RWPE1 (cell line): ENCODE measurements at regions not wholly inside any gene's neighbourhood (a gene's known extent, or its start where the extent isn't known, plus 50 kb on each side); places are given as distances from the start of the nearest gene placed in this dataset.

Experiments
- CTCF ChIA-PET: fragments of 350-600 bp; sonication (Branson Sonifier 250); formaldehyde crosslinking; extraction: SDS; loops from one replicate; lab custom pipeline; 2021; lab: Yijun Ruan, JAX
- POLR2A ChIA-PET: fragments of 400-600 bp; formaldehyde crosslinking; extraction: SDS; loops from one replicate; lab custom pipeline; 2020; ENCODE audit warnings: antibody characterized with exemption; ENCODE audit not compliant: low non-redundant PET; lab: Yijun Ruan, JAX
- DNase-seq: peaks from one replicate; pipeline ENCODE4 v3.0.0; 2012; ENCODE audit warnings: low spot score
- H3K27ac ChIP-seq: fragments of 450-650 bp; 2 replicates; pipeline ENCODE4 v1.5.1; 2017
- CTCF ChIP-seq: fragments of 450-650 bp; conservative IDR thresholded peaks from 2 replicates; pipeline ENCODE4 v1.5.1; 2017; ENCODE audit warnings: low read depth, mild to moderate bottlenecking

- DNase-seq: no peak
- TF ChIP-seq CTCF: no peak
- ChIA-PET POLR2A (no interaction called here), CTCF (no interaction called here)
- H3K27ac ChIP-seq: peak overlapping the region; percentile 51
Observed at GRCh38 chr9:109558718-109559151, 60.6 kb upstream of the PTPN3 start.

- TF ChIP-seq CTCF: no peak; the same call in 1 of the 2 replicates
- no peak for DNase-seq
- POLR2A ChIA-PET: no interaction called here
- CTCF ChIA-PET: interaction anchor here (0.7 kb wide), 1 partner anchor 14 kb away, joined by 3 read pairs; no protein-coding TSS in a partner anchor
- no peak overlapping the region for H3K27ac ChIP-seq
Observed at GRCh38 chr9:109560470-109561132, 62.5 kb upstream of the PTPN3 start.

GRCh38 chr9:109561137-109561536 lies 63.0 kb upstream of the PTPN3 start:
- ChIA-PET POLR2A (no interaction called here), CTCF (no interaction called here)
- no peak for TF ChIP-seq CTCF
- no peak overlapping the region for H3K27ac ChIP-seq
- no peak for DNase-seq

GRCh38 chr9:109568089-109568488 lies 70.0 kb upstream of the PTPN3 start:
- CTCF ChIA-PET: interaction anchor here (0.6 kb wide), 1 partner anchor 307 kb away, joined by 3 read pairs; no protein-coding TSS in a partner anchor
- no peak for TF ChIP-seq CTCF
- DNase-seq: no peak
- no peak overlapping the region for H3K27ac ChIP-seq
- POLR2A ChIA-PET: no interaction called here

GRCh38 chr9:109568568-109569210 lies 70.6 kb upstream of the PTPN3 start:
- no peak overlapping the region for H3K27ac ChIP-seq
- CTCF ChIA-PET: interaction anchor here (0.6 to 1.2 kb wide), 2 partner anchors 128 to 214 kb away, joined by 3 to 6 read pairs; no protein-coding TSS in a partner anchor
- TF ChIP-seq CTCF: no peak
- POLR2A ChIA-PET: no interaction called here
- DNase-seq: no peak

GRCh38 chr9:109574061-109574882 lies 76.2 kb upstream of the PTPN3 start:
- CTCF ChIA-PET: interaction anchor here (0.6 to 2.8 kb wide), 29 partner anchors 8 to 580 kb away, joined by 3 to 18 read pairs (median 3); no protein-coding TSS in a partner anchor
- TF ChIP-seq CTCF: peak; percentile 95
- POLR2A ChIA-PET: no interaction called here
- H3K27ac ChIP-seq: no peak overlapping the region
- DNase-seq: peak; percentile 81
